ENCODE measurements at regions not wholly inside any gene's neighbourhood (a gene's known extent, or its start where the extent isn't known, plus 50 kb on each side); places are given as distances from the start of the nearest gene placed in this dataset.

- FAIRE-seq (no peak), DNase-seq (ENCODE audit: insufficient read length, low spot score) (no peak)
- TF ChIP-seq CTCF (IDR thresholded peaks at IDR 0.05; ENCODE audit: insufficient read depth, missing control alignments), result no peak
Observed at GRCh38 chr14:98489115-98489514, 782.9 kb downstream of the BCL11B start.

DNA sequence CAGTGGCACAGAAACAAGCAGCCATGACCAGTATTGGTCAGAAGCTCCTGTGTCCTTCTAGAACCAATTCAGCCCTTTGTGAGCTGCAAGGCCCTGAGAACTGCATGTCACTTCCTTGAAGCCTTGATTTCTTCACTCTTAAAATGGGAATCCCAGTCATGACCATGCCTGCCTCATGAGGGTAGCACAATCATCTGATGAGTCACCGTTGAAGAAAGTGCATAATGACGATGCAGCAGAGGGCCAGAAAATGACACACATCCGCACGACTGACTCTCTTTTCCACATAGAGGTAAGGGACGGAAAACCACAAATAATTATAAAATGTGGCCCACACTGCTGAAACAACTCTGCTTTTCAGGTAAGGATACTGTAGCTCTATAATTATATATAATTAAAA lies 777.4 kb downstream of the BCL11B start:
- no peak for TF ChIP-seq CTCF (IDR thresholded peaks at IDR 0.05; ENCODE audit: insufficient read depth, missing control alignments)
- FAIRE-seq, result no peak
- DNase-seq (ENCODE audit: insufficient read length, low spot score), result no peak

- TF ChIP-seq CTCF (IDR thresholded peaks at IDR 0.05; ENCODE audit: insufficient read depth, missing control alignments), result no peak
- FAIRE-seq, result no peak
- DNase-seq (ENCODE audit: insufficient read length, low spot score), result no peak
Observed at GRCh38 chr14:98498019-98498885, 773.7 kb downstream of the BCL11B start.

DNA sequence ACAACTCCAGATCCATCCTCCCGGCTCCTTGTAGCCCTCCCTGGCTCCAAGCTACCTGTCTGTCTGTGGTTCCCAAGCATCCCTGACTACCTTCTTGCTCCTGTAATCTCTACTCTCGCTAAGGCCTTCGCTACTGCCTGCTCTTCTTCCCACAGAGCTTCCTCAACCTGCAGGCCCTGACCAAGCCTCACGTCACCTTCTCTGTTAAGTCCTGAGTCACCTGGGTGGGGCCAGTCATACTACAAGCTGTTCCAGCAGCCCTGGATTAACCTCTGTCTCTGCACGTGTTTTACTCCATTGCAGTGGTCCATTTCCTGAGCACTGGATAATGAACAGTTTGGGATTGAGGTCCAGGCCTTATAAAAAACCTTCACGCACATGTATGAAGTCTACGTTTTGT lies 770.7 kb downstream of the BCL11B start:
- no peak for FAIRE-seq
- no peak for TF ChIP-seq CTCF (IDR thresholded peaks at IDR 0.05; ENCODE audit: insufficient read depth, missing control alignments)
- no peak for DNase-seq (ENCODE audit: insufficient read length, low spot score)

- FAIRE-seq, result no peak
- no peak for DNase-seq (ENCODE audit: insufficient read length, low spot score)
- no peak for TF ChIP-seq CTCF (IDR thresholded peaks at IDR 0.05; ENCODE audit: insufficient read depth, missing control alignments)
Observed at GRCh38 chr14:98501836-98502235, 770.2 kb downstream of the BCL11B start.

DNA sequence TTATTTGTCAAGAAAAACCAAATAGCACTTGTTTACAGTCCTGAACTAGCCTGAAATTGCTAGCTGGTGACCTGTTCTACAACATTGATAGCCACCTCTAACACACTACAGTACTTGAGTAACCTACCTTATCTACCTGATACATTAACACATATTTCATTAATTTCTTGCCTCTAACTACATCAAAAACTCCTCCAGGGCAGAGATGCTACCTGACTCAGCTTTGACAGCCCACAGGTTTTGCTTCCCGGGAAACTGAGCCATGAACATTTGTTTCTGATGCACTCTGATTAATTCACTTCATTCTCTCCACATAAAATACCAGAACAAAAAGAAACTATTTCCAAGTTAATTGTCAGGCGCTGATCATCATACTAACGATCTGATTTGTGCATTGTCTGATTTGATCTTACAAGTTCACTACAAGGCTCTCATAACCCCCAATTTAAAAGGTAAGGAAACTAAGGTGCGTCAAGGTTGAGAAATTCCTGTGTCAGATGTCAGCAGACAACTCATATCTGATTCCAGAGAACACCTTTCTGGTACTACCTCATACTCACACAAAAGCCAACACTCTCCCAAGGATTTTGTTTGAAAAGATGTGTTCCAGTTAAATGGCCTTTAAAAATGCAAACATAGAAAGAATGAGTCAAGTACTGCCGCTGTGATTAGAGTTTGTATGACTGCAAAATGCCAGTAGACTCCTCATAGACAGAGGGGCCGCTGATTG lies 768.7 kb downstream of the BCL11B start:
- FAIRE-seq (no peak), DNase-seq (ENCODE audit: insufficient read length, low spot score) (no peak)
- TF ChIP-seq CTCF (IDR thresholded peaks at IDR 0.05; ENCODE audit: insufficient read depth, missing control alignments), result no peak

DNA sequence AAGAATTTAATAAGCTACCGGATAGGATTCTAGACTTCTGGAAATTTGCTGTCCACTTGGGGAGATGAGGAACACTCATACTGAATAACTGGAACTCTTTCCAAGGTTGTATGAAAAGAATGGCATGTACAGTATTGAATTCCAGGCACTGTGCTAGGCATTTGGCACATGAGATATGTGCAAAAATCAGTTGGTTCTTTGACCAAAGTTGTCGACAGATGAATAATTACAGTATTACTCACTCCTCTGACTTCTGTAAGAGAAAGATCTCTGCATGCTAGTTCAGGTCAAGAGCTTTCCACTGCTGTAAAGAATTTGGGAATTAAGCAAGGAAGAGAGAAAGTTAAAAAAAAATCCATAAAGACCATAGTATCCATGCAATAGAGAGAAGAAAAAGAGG lies 764.7 kb downstream of the BCL11B start:
- TF ChIP-seq CTCF (IDR thresholded peaks at IDR 0.05; ENCODE audit: insufficient read depth, missing control alignments), result no peak
- DNase-seq (ENCODE audit: insufficient read length, low spot score) (no peak), FAIRE-seq (no peak)
